ENCODE measurements at regions not wholly inside any gene's neighbourhood (a gene's known extent, or its start where the extent isn't known, plus 50 kb on each side); places are given as distances from the start of the nearest gene placed in this dataset.
"Not testable (repeated sequence)": the region's sequence is repeated elsewhere in the genome, so short reads cannot be mapped to it uniquely, and the experiment has no call there.

GRCh38 chr16:54985156-54985555 lies 54.5 kb downstream of the IRX5 start:
- DNase-seq: no peak

- DNase-seq: no peak
These were observed 55.0 kb downstream of the IRX5 start for GRCh38 chr16:54985668-54986067.

GRCh38 chr16:54986409-54986808 lies 55.7 kb downstream of the IRX5 start:
- no peak for DNase-seq

- DNase-seq: no peak
These were observed 56.4 kb downstream of the IRX5 start for GRCh38 chr16:54987081-54987480.

- no peak for DNase-seq
These were observed 60.9 kb downstream of the IRX5 start for GRCh38 chr16:54991525-54991924.

- not testable (repeated sequence) for DNase-seq
These were observed 61.3 kb downstream of the IRX5 start for GRCh38 chr16:54991946-54992345.

GRCh38 chr16:54993106-54993895 lies 62.6 kb downstream of the IRX5 start:
- no peak for DNase-seq

- DNase-seq: no peak
These were observed 65.5 kb downstream of the IRX5 start for GRCh38 chr16:54996186-54996585.

GRCh38 chr16:54998834-54999233 lies 68.2 kb downstream of the IRX5 start:
- no peak for DNase-seq

- DNase-seq: no peak
These were observed 68.8 kb downstream of the IRX5 start for GRCh38 chr16:54999481-54999880.

GRCh38 chr16:55000595-55000994 lies 69.9 kb downstream of the IRX5 start:
- DNase-seq: no peak

- no peak for DNase-seq
These were observed 71.3 kb downstream of the IRX5 start for GRCh38 chr16:55001931-55002330.

GRCh38 chr16:55002419-55002818 lies 71.8 kb downstream of the IRX5 start:
- DNase-seq: no peak

- no peak for DNase-seq
These were observed 72.6 kb downstream of the IRX5 start for GRCh38 chr16:55003306-55003705.

- no peak for DNase-seq
These were observed 73.3 kb downstream of the IRX5 start for GRCh38 chr16:55003916-55004315.

GRCh38 chr16:55007504-55007903 lies 76.8 kb downstream of the IRX5 start:
- no peak for DNase-seq

GRCh38 chr16:55008836-55009510 lies 78.3 kb downstream of the IRX5 start:
- no peak for DNase-seq

GRCh38 chr16:55009581-55009980 lies 78.9 kb downstream of the IRX5 start:
- DNase-seq: no peak

- no peak for DNase-seq
These were observed 80.0 kb downstream of the IRX5 start for GRCh38 chr16:55010492-55011160.

GRCh38 chr16:55012362-55012761 lies 81.7 kb downstream of the IRX5 start:
- no peak for DNase-seq

- DNase-seq: no peak
These were observed 82.1 kb downstream of the IRX5 start for GRCh38 chr16:55012793-55013192.

- no peak for DNase-seq
These were observed 83.4 kb downstream of the IRX5 start for GRCh38 chr16:55014022-55014421.

- DNase-seq: no peak
These were observed 84.7 kb downstream of the IRX5 start for GRCh38 chr16:55015181-55015913.

Data from CD4-positive, alpha-beta T cell treated with Interleukin-17A for 4 hours (primary cell).